Coronary artery (tissue), 2 donors: ENCODE measurements at regions not wholly inside any gene's neighbourhood (a gene's known extent, or its start where the extent isn't known, plus 50 kb on each side); places are given as distances from the start of the nearest gene placed in this dataset.
"Not testable (repeated sequence)": the region's sequence is repeated elsewhere in the genome, so short reads cannot be mapped to it uniquely, and the experiment has no call there.

Experiments used
- DNase-seq: peaks from one replicate; pipeline ENCODE4 v3.0.0-alpha.2; 2017; ENCODE audit warnings: low spot score
- H3K27ac ChIP-seq, 2 donors: fragments of 200-600 bp; sonication (generic); one replicate each; pipeline ENCODE4 v1.5.1; 2016 to 2019
- H3K4me3 ChIP-seq: fragments of 200-600 bp; sonication (generic); 2 replicates; pipeline ENCODE4 v1.5.1; 2016; ENCODE audit warnings: mild to moderate bottlenecking, moderate library complexity
- CTCF ChIP-seq: fragments of 200-600 bp; sonication (generic); IDR thresholded peaks from one replicate; pipeline ENCODE4 v1.5.1; 2019; ENCODE audit warnings: antibody characterized with exemption

DNA sequence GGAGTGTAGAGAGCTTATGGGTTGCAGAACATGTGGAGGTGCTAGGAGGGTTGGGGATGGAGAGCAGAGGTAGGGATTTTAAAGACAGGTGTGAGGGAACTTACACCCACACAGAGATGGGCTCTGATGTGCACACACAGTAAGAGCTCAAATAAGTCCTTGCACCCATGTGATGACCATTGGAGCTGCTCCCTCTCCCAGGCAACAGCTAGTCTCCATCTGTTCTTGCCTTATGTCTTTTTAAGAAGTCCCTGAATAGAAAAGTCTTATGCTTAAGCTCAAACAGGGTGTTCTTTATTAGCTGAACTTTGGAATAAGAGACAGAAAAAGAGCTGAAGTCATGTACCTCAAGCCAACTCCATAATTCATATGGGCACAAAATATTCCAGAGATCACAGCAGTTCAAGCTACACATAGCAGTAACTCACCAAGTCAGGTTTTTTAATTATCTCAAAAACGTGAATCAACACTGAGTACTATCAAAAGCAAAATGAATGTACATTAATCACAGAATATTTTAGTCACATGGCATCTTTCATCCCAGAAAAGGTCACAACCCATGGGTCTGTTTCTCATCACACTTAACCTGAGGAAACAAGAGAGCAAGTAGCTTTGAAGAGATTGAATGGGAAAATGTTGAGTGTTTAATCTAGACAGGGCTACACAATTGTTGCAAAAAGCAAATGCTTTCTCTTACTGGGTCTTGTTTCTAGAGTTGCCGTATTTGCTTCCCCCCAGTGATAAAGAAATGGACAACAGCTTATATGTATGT lies 1513.6 kb upstream of the SEL1L start:
- no peak for DNase-seq
- TF ChIP-seq CTCF: no peak
- Histone ChIP-seq H3K27ac (no peak overlapping the region), H3K4me3 (no peak overlapping the region)

GRCh38 chr14:83053022-83053710 lies 1519.5 kb upstream of the SEL1L start:
- no peak overlapping the region for H3K27ac ChIP-seq
- DNase-seq: no peak
- no peak overlapping the region for H3K4me3 ChIP-seq
- TF ChIP-seq CTCF: no peak

DNA sequence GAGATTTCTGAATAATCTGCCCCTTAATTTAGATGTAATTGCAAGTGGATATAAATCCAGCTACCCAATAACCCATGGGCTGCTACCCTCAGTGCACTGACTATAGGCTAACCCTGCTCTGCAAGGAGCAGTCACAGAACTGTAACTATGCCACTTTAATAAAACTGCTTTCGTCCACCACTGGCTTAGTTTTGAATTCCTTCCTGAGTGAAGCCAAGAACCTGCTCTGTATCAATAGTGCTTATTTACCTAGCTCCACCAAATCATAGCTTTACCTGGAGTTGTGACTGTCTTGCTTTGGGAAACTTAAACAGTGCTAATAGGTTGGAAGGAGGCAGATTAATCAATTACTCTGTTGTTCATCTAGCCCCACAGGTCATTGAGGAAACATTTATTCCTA lies 1524.4 kb upstream of the SEL1L start:
- DNase-seq: no peak
- TF ChIP-seq CTCF: no peak
- H3K4me3 ChIP-seq: no peak overlapping the region

DNA sequence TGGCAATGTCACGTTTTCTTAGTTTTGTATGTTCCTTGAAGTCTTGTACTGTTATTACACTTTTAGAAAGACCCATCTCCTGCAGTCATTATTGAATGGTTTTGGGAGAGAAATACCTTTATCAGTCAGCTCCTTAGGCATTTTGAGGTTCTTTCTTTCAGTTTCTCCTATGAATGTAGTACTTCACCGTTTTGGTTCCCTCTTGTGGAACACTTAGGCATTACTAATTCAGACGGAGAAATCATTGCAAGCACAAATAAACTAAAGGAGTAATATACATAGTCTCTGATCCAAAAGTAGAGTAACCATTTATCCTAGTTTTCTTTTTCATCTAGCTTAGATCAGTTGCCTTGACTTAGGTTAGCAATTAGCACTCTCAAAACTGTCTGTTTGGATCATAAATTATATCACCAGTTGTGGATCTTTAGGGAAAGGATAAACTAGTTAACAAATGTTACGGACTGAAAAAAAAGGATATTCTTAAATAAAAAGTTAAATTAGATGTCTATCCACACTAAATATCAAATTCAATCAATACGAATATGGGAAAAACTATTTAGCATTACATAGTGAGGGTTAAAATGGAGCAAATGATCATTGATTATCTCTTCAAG lies 1538.3 kb upstream of the SEL1L start:
- no peak overlapping the region for H3K27ac ChIP-seq
- no peak for DNase-seq
- H3K4me3 ChIP-seq: no peak overlapping the region
- TF ChIP-seq CTCF: no peak

More for the DNA sequence above, 1524.4 kb upstream of the SEL1L start:
- H3K27ac ChIP-seq: no peak overlapping the region

DNA sequence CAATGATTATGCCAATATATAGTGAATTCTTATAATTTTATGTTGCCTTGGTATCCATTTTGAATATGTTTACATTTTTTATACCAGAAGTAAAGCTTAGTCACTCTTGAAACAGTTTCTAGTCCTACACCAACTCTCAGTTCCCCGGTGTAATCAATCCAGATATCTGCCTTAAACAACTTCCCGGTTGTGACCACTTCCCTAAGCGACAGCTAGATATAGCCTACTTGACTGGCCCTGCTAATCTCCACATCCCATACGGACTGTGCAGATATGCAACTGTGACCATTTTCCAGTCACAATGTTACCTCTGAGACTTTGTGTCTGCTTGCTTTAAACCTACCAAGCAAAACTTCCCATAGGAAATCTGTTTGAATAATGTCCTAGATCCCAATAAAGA lies 1551.5 kb upstream of the SEL1L start:
- no peak for TF ChIP-seq CTCF
- no peak overlapping the region for H3K27ac ChIP-seq
- no peak overlapping the region for H3K4me3 ChIP-seq
- no peak for DNase-seq

- TF ChIP-seq CTCF: no peak
- Histone ChIP-seq H3K4me3 (no peak overlapping the region), H3K27ac (no peak overlapping the region)
- no peak for DNase-seq
These were observed 1552.1 kb upstream of the SEL1L start for GRCh38 chr14:83085725-83086124.

- not testable (repeated sequence) for H3K27ac ChIP-seq, DNase-seq
- H3K4me3 ChIP-seq: peak overlapping the region; percentile 38
These were observed 1558.6 kb upstream of the SEL1L start for GRCh38 chr14:83091991-83092956.
